DMS79 (cell line): ENCODE measurements at regions not wholly inside any gene's neighbourhood (a gene's known extent, or its start where the extent isn't known, plus 50 kb on each side); places are given as distances from the start of the nearest gene placed in this dataset.

Experiments used
- DNase-seq: peaks from one replicate; lab custom pipeline; 2025; lab: John Stamatoyannopoulos, UW

GRCh38 chr21:45338311-45339017 lies 50.8 kb upstream of the POFUT2 start:
- DNase-seq = no peak

DNA sequence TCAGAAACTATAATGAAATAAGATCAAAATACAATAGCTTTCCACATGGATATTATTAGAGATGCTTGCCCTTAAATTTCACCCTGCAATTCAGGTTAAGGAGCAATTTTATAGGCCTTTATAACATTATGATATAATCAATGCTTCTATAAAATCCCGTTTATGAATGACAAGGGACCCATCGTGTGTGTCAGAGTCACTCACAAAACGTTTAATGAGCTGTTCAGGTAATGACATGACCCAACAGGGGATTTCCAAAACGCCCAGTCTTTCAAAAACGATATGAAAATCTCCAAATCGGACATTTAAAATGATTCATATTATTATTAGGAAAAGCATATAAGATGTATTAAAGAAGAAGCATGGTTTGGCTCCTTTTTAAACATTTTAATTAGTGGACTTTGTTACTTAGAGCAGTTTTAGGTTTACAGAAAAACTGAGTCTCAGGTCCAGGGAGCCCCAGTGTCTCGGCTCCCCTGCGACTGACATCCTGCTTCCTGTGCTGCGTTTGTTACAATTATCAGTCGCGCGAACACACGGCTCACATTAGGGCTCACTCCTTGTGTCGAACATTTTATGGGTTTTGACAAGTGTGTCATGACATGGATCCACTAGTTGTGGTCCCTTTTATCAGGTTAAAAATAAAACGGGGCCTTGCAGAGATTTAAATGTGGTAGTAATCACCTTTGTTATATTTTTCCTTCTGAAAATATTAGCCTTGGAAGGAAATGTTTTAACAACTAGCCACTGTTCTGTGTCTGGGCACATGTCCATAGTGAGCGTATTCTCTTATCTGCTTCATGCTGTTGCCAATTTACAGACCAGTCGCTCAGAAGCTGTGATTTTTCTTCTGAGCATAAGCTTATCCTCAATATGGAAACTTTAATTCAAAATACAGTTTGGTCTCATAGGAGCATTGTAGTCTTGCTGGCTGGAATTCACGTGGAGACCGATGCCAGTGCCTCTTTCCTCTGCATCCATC lies 52.0 kb upstream of the POFUT2 start:
- no peak for DNase-seq

GRCh38 chr21:45340515-45340914 lies 52.8 kb upstream of the POFUT2 start:
- no peak for DNase-seq

DNA sequence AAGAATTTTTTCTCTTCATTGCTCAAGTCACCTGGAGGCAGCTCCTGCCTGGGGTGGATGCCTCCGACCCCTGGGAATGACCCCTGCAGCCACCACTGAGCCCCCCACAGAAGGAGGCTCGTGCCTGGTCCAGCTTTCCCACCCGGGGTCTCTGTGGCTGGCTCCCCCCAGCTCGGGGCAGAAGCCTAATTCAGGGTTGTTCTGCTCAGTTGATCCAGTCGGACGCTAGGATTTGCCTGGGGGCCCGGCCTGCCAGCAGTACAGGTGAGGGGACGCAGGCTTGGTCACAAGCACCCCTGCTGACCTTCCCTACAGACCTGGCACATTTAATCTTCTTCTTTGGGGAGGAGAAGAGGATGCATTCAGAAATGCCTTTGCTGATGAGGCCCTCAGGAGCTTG lies 53.6 kb upstream of the POFUT2 start:
- no peak for DNase-seq

GRCh38 chr21:45341779-45342178 lies 54.1 kb upstream of the POFUT2 start:
- peak; percentile 33 for DNase-seq

DNA sequence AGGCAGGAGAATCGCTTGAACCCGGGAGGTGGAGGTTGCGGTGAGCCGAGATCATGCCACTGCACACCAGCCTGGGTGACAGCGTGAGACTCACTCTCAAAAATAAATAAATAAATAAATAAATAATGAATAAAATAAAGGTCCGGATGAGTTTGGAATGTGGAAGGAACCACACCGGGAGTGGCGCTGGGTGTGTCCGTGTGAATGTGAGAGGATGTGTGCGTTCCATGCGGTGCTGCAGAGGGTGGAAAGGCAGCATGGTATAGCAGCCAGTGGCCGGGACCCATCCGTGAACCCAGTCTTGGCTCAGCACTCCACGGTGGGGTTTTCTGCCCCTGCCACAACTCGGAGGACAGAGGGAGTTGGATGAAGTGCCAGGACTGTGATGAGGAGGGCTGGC lies 56.2 kb upstream of the POFUT2 start:
- no peak for DNase-seq

GRCh38 chr21:45344576-45344975 lies 56.9 kb upstream of the POFUT2 start:
- DNase-seq = no peak

DNA sequence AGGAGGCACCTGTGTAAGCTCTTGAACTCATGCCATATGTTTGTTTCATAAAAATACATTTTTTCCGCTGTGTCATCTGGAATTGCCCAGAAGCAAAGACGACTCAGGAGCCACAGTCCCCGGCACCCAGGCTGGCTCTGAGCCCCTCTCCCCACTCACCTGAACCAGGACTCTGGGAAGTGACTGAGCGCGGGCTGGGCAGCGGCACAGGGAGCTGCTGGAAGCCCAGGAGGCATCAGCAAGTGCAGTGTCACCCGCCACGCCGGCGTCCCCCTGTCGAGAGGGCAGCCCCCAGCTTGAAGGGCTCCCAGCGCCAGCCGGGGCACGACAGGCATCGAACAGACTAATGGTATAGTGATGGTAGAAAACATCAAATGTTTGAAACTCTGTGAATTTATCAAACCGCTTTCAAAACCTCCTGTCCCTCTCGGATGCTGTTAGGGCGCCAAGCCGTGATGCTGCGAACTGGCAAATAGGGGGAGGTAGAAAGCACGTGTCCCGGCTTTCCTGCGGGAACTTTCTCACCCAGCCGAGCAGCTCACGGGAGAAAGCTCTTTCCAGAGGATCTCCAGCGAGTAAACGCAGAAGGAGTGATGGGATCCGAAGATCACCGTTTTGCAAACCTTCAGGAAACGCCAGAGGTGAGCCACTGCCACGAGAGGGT lies 57.8 kb upstream of the COL18A1 start:
- no peak for DNase-seq

DNA sequence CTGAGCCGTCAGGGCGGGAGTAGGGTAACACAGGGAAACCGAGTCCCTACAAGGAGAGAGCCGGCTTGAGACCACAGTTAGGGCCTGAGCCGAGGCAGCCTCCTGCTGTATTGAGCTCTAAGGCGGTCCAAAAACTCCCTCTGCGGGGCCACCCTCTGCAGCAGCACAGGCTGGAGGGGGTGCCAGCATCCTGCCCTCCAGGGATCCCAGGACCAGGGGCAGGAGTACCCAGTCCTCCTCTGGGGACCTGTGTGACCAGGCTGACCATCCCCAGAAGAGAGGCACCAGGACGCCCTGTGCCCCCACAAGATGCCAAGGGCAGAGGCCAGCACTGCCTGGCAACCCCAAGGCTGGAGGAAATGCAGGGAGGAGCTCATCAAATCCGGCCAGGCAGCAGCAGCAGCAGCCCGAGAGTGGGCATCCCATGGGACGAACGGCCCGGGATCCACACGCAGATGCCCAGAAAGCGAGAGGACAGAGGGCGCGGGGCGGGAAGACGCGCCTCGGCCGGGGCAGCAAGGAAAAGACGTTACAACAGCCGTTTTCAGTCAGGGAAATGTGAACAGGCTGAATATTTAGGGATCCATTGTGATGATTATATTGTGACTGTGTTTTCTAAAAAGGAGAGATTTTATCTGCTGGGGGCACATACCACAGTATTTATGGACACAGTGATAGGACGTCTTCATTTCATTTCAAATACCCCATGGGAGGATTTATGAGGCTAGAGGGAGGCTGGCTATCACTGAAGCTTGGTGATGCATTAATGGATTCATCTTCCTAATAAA lies 57.1 kb upstream of the COL18A1 start:
- DNase-seq = no peak

GRCh38 chr21:45348591-45349327 lies 56.2 kb upstream of the COL18A1 start:
- DNase-seq = no peak

GRCh38 chr21:45350206-45350854 lies 54.6 kb upstream of the COL18A1 start:
- DNase-seq = no peak

- DNase-seq = no peak
These were observed 53.9 kb upstream of the COL18A1 start for GRCh38 chr21:45351061-45351460.

GRCh38 chr21:45351526-45352275 lies 53.3 kb upstream of the COL18A1 start:
- DNase-seq = no peak

GRCh38 chr21:45352621-45353139 lies 52.3 kb upstream of the COL18A1 start:
- DNase-seq = no peak

GRCh38 chr21:45353200-45353599 lies 51.8 kb upstream of the COL18A1 start:
- DNase-seq = no peak

DNA sequence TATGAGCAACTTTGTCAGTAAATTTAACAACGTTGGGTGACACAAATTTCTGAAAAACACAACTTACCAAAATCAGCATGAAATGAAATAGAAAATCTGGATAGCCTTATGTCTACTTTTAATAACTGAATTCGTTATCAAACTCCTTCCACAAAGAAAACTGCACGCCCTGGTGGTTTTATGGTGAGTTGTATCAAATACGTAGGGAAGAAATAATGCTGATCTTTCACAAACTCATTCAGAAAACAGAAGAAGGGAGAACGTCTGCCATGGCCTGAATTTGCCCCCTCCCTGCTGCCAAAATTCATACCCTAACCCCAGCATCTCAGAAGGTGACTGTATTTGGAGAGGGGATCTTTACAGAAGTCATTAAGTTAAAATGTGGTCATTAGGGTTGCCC lies 50.0 kb upstream of the COL18A1 start:
- DNase-seq = no peak
